ENCODE measurements at regions not wholly inside any gene's neighbourhood (a gene's known extent, or its start where the extent isn't known, plus 50 kb on each side); places are given as distances from the start of the nearest gene placed in this dataset.

DNA sequence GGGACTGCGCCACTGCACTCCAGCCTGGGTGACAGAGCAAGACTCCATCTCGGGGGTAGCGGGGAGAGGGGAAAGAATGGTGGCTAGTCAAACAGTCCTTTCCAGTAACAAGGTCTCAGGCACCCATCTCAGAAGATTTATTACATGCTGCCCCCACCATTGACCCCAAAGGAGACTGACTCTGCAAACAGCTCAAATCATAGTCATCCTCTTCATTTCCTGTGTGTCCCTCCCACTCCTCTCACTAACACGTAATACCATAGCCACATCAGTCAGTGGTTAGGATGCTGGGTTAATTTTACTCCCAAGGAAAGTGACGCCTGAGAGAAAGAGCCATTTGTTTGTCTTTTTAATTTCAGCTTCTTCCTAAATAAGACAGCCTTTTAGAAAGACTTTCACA, 56.6 kb upstream of the BET1 start (continued):
- no peak for TF ChIP-seq PRDM4 (tag by site-specific recombination; IDR thresholded peaks at IDR 0.05)
- TF ChIP-seq ZNF521 (tag by site-specific recombination; IDR thresholded peaks at IDR 0.05) = no peak
- no peak for TF ChIP-seq ZNF341 (tag by site-specific recombination; IDR thresholded peaks at IDR 0.05; ENCODE audit: low read depth)
- TF ChIP-seq ZNF692 (tag by site-specific recombination; IDR thresholded peaks at IDR 0.05) = no peak
- TF ChIP-seq, protein P1, sequence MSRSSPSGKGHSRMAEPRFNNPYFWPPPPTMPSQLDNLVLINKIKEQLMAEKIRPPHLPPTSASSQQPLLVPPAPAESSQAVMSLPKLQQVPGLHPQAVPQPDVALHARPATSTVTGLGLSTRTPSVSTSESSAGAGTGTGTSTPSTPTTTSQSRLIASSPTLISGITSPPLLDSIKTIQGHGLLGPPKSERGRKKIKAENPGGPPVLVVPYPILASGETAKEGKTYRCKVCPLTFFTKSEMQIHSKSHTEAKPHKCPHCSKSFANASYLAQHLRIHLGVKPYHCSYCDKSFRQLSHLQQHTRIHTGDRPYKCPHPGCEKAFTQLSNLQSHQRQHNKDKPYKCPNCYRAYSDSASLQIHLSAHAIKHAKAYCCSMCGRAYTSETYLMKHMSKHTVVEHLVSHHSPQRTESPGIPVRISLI (tag by site-specific recombination; IDR thresholded peaks at IDR 0.05) = no peak

DNA sequence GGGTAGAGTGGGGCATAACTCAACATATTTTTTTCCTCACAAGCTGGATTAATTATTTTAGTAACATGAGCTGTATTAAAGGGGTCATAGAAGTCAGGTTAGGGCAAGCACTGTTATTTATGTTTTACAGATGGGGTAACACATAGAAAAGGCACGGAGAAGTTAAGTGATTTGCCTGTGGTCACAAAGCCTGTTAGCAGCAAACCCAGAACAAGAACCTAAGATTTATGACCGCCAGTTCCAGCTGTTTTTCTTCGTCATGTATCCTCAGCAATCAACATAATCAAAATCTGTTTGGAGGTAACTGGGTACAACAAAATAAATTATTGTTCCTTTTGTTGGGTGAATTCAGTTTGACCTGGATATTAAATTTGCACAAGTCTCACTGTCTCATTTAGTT, 57.2 kb upstream of the BET1 start:
- peaks cover 2% of the 10 kb centered on the region; the same call in 1 of the 2 replicates for H3K4me1 ChIP-seq (ENCODE audit: control insufficient read depth, insufficient read depth, low read length)
- CTCF ChIA-PET = interaction anchor here (1.0 kb wide), 1 partner anchor 26 kb away, joined by 4 read pairs; no protein-coding TSS in a partner anchor
- no peak overlapping the region for H3K27ac ChIP-seq (ENCODE audit: extremely low read depth, low read depth, low read length)
- TF ChIP-seq ZNF433 (tag by site-specific recombination; IDR thresholded peaks at IDR 0.05; ENCODE audit: low read depth) (no peak), FEZF1 (tag by site-specific recombination; IDR thresholded peaks at IDR 0.05) (no peak), ZNF561 (tag by site-specific recombination; IDR thresholded peaks at IDR 0.05; ENCODE audit: borderline replicate concordance) (no peak), ZNF394 (tag by site-specific recombination; IDR thresholded peaks at IDR 0.05; ENCODE audit: borderline replicate concordance) (no peak), ZNF175 (tag by site-specific recombination; IDR thresholded peaks at IDR 0.05) (no peak), PRDM4 (tag by site-specific recombination; IDR thresholded peaks at IDR 0.05) (no peak), BCL11A (tag by site-specific recombination; IDR thresholded peaks at IDR 0.05; ENCODE audit: low read depth) (no peak), ZNF10 (tag by site-specific recombination; IDR thresholded peaks at IDR 0.05) (no peak), ZFP37 (tag by site-specific recombination; IDR thresholded peaks at IDR 0.05) (no peak), ZBTB48 (tag by site-specific recombination; IDR thresholded peaks at IDR 0.05) (no peak), ZNF529 (tag by site-specific recombination; IDR thresholded peaks at IDR 0.05; ENCODE audit: insufficient replicate concordance) (no peak), ZNF777 (tag by site-specific recombination; IDR thresholded peaks at IDR 0.05; ENCODE audit: borderline replicate concordance) (no peak), ZNF341 (tag by site-specific recombination; IDR thresholded peaks at IDR 0.05; ENCODE audit: low read depth) (no peak), KLF1 (tag by site-specific recombination; IDR thresholded peaks at IDR 0.05) (no peak)
- TF ChIP-seq, protein P2, sequence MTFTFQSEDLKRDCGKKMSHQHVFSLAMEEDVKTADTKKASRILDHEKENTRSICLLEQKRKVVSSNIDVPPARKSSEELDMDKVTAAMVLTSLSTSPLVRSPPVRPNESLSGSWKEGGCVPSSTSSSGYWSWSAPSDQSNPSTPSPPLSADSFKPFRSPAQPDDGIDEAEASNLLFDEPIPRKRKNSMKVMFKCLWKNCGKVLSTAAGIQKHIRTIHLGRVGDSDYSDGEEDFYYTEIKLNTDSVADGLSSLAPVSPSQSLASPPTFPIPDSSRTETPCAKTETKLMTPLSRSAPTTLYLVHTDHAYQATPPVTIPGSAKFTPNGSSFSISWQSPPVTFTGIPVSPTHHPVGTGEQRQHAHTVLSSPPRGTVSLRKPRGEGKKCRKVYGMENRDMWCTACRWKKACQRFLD (tag by site-specific recombination; IDR thresholded peaks at IDR 0.05) = no peak
- TF ChIP-seq, protein P3, sequence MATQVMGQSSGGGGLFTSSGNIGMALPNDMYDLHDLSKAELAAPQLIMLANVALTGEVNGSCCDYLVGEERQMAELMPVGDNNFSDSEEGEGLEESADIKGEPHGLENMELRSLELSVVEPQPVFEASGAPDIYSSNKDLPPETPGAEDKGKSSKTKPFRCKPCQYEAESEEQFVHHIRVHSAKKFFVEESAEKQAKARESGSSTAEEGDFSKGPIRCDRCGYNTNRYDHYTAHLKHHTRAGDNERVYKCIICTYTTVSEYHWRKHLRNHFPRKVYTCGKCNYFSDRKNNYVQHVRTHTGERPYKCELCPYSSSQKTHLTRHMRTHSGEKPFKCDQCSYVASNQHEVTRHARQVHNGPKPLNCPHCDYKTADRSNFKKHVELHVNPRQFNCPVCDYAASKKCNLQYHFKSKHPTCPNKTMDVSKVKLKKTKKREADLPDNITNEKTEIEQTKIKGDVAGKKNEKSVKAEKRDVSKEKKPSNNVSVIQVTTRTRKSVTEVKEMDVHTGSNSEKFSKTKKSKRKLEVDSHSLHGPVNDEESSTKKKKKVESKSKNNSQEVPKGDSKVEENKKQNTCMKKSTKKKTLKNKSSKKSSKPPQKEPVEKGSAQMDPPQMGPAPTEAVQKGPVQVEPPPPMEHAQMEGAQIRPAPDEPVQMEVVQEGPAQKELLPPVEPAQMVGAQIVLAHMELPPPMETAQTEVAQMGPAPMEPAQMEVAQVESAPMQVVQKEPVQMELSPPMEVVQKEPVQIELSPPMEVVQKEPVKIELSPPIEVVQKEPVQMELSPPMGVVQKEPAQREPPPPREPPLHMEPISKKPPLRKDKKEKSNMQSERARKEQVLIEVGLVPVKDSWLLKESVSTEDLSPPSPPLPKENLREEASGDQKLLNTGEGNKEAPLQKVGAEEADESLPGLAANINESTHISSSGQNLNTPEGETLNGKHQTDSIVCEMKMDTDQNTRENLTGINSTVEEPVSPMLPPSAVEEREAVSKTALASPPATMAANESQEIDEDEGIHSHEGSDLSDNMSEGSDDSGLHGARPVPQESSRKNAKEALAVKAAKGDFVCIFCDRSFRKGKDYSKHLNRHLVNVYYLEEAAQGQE (tag by site-specific recombination; IDR thresholded peaks at IDR 0.05) = no peak
- no peaks in the 10 kb centered on the region for H3K9me3 ChIP-seq (ENCODE audit: control insufficient read depth, insufficient read depth, low read depth, low read length)
- no peaks in the 10 kb centered on the region for H3K36me3 ChIP-seq (ENCODE audit: control insufficient read depth in 2 of 2, insufficient read depth in 1 of 2, low read length in 2 of 2)
- POLR2A ChIA-PET = no interaction called here
- no peak overlapping the region for H3K4me3 ChIP-seq (ENCODE audit: low read depth, low read length)
